PC-3 (cell line): ENCODE measurements at regions not wholly inside any gene's neighbourhood (a gene's known extent, or its start where the extent isn't known, plus 50 kb on each side); places are given as distances from the start of the nearest gene placed in this dataset.

ENCODE experiments used
- ATAC-seq: fragments of 200-7000 bp; cut with Tn5 transposase; 2 replicates; pipeline ENCODE4 v1.9.1; 2020; ENCODE audit warnings: mild to moderate bottlenecking, moderate library complexity
- BruUV-seq: library from RNA; stranded (reverse); fragments of 400-500 nt; replicated peaks from 2 replicates; lab custom pipeline; 2021; lab: Mats Ljungman, UMichigan
- CTCF ChIA-PET: fragments of 300-600 bp; sonication (Branson Sonifier 250); formaldehyde crosslinking; loops from one replicate; lab custom pipeline; 2022; ENCODE audit warnings: antibody characterized with exemption; lab: Charles Lee
- POLR2A ChIA-PET: fragments of 300-600 bp; sonication (Branson Sonifier 250); formaldehyde crosslinking; loops from one replicate; lab custom pipeline; 2022; ENCODE audit warnings: antibody characterized with exemption; ENCODE audit not compliant: unreplicated experiment; lab: Charles Lee
- DNase-seq: peaks from one replicate; pipeline ENCODE4 v3.0.0-alpha.2; 2015
- H2AFZ ChIP-seq: fragments of 300-600 bp; sonication (generic); 2 replicates; pipeline ENCODE4 v1.6.0; 2016; ENCODE audit warnings: antibody characterized with exemption, low read length
- H3F3A ChIP-seq: fragments of 300-600 bp; sonication (generic); one replicate; pipeline ENCODE4 v1.6.0; 2017; ENCODE audit warnings: antibody characterized with exemption, low read length, control low read depth, mild to moderate bottlenecking; ENCODE audit not compliant: unreplicated experiment
- H3K27ac ChIP-seq: fragments of 300-600 bp; sonication (generic); 2 replicates; pipeline ENCODE4 v1.5.1; 2016; ENCODE audit warnings: mild to moderate bottlenecking, low read length
- H3K27me3 ChIP-seq: fragments of 300-600 bp; sonication (generic); 2 replicates; pipeline ENCODE4 v1.6.1; 2016; ENCODE audit warnings: low read length, mixed read lengths
- H3K36me3 ChIP-seq: fragments of 300-600 bp; sonication (generic); 2 replicates; pipeline ENCODE4 v1.6.1; 2016; ENCODE audit warnings: low read depth, mixed run types, low read length, mixed read lengths
- H3K4me1 ChIP-seq: fragments of 300-600 bp; sonication (generic); 2 replicates; pipeline ENCODE4 v1.5.1; 2016; ENCODE audit warnings: low read length; ENCODE audit not compliant: insufficient read depth
- H3K4me2 ChIP-seq: fragments of 300-600 bp; sonication (generic); 2 replicates; pipeline ENCODE4 v1.6.0; 2016; ENCODE audit warnings: low read length
- H3K4me3 ChIP-seq: fragments of 300-600 bp; sonication (generic); 2 replicates; pipeline ENCODE4 v1.5.1; 2016; ENCODE audit warnings: mild to moderate bottlenecking, low read length, mixed read lengths
- H3K79me2 ChIP-seq: fragments of 300-600 bp; sonication (generic); 2 replicates; pipeline ENCODE4 v1.6.1; 2017; ENCODE audit warnings: low read length, mixed read lengths
- H3K9ac ChIP-seq: fragments of 300-600 bp; sonication (generic); 2 replicates; pipeline ENCODE4 v1.6.0; 2016; ENCODE audit warnings: mild to moderate bottlenecking, low read length
- H3K9me2 ChIP-seq: fragments of 300-600 bp; sonication (generic); replicated peaks from 2 replicates; pipeline ENCODE4 v1.6.1; 2016; ENCODE audit warnings: mixed run types, low read length, mixed read lengths
- H3K9me3 ChIP-seq: fragments of 300-600 bp; sonication (generic); 2 replicates; pipeline ENCODE4 v1.6.1; 2016; ENCODE audit warnings: low read length, mixed read lengths
- H4K20me1 ChIP-seq: fragments of 300-600 bp; sonication (generic); 2 replicates; pipeline ENCODE4 v1.6.1; 2016; ENCODE audit warnings: low read length, mixed read lengths
- EZH2 ChIP-seq: fragments of 300-600 bp; sonication (generic); IDR thresholded peaks from one replicate; pipeline ENCODE4 v1.6.1; 2017; ENCODE audit warnings: antibody characterized with exemption, mild to moderate bottlenecking, low read length; ENCODE audit not compliant: unreplicated experiment
- EZH2phosphoT487 ChIP-seq: fragments of 300-600 bp; sonication (generic); IDR thresholded peaks from 2 replicates; pipeline ENCODE4 v1.6.1; 2018; ENCODE audit warnings: mild to moderate bottlenecking, antibody characterized with exemption, low read length, borderline replicate concordance
- intact Hi-C: fragments of 100-400 bp; cut with micrococcal nuclease; formaldehyde crosslinking; loops from 2 replicates; pipeline ENCODE4 v1.9.0; 2023
- TF ChIP-seq, protein P1 (sequence below): fragments of 300-600 bp; sonication (generic); conservative IDR thresholded peaks from 2 replicates; pipeline ENCODE4 v1.5.1; 2017; ENCODE audit warnings: antibody characterized with exemption, low read depth, mild to moderate bottlenecking, low read length

DNA sequence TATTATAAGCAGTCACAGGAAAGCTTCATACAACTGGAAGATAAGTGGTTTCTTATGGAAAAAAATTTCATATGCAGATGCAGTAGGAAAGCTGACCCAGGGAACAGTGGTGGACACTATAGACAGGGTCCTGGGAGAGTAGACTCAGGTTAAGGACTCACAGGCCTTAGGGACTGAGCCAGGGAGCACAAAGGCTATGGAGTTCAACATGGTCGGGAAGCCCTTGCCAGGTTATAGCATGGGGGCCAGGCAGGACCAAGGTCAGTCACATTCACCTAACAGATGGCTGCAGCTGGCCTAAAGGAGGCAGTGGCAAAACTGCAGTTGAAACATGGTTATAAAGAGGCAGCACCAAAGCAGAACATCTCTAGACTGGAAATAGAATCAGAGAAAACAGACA, 54.9 kb upstream of the UNC5B start:
- H3K4me2 ChIP-seq = no peak overlapping the region
- DNase-seq (no peak), ATAC-seq (no peak)
- H4K20me1 ChIP-seq = no peaks in the 10 kb centered on the region
- H3K9ac ChIP-seq = no peak overlapping the region
- no peak overlapping the region for H3K27ac ChIP-seq
- H3F3A ChIP-seq = no peaks in the 10 kb centered on the region
- intact Hi-C loops = no loop called here
- H3K79me2 ChIP-seq = no peaks in the 10 kb centered on the region
- ChIA-PET POLR2A (no interaction called here), CTCF (no interaction called here)
- TF ChIP-seq EZH2 = no peak
- TF ChIP-seq, protein P1, sequence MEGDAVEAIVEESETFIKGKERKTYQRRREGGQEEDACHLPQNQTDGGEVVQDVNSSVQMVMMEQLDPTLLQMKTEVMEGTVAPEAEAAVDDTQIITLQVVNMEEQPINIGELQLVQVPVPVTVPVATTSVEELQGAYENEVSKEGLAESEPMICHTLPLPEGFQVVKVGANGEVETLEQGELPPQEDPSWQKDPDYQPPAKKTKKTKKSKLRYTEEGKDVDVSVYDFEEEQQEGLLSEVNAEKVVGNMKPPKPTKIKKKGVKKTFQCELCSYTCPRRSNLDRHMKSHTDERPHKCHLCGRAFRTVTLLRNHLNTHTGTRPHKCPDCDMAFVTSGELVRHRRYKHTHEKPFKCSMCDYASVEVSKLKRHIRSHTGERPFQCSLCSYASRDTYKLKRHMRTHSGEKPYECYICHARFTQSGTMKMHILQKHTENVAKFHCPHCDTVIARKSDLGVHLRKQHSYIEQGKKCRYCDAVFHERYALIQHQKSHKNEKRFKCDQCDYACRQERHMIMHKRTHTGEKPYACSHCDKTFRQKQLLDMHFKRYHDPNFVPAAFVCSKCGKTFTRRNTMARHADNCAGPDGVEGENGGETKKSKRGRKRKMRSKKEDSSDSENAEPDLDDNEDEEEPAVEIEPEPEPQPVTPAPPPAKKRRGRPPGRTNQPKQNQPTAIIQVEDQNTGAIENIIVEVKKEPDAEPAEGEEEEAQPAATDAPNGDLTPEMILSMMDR = no peak
- TF ChIP-seq EZH2phosphoT487 = no peak
- no peak overlapping the region for H2AFZ ChIP-seq
- H3K27me3 ChIP-seq = peaks cover 20% of the 10 kb centered on the region; the same call in 1 of the 2 replicates
- H3K9me3 ChIP-seq = no peaks in the 10 kb centered on the region
- no peaks in the 10 kb centered on the region for H3K9me2 ChIP-seq
- no peak overlapping the region for H3K4me3 ChIP-seq
- no peaks in the 10 kb centered on the region for H3K36me3 ChIP-seq
- no TSS peak for BruUV-seq
- H3K4me1 ChIP-seq = peaks cover 12% of the 10 kb centered on the region

DNA sequence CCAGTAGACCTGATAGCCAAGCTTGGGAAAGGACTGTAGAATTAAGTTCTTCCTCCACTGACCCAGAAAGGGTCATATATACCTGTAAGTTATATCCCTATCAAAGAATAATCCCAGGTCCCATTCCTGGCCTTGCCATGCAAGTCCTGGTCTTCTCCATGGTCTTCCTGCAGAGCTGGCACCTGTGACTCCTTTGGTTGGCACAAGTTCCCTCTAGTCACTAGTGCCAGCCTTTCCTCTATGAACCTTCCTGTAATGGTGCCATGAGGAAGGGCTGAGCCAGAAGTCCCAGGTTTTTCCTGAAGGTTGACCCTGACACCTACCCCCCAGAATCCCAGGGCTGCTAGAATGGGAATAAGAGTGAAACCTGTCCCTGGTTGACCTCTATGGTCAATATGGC, 54.1 kb upstream of the UNC5B start:
- H3F3A ChIP-seq = no peaks in the 10 kb centered on the region
- H3K4me1 ChIP-seq = peaks cover 12% of the 10 kb centered on the region
- DNase-seq = no peak
- H3K9me3 ChIP-seq = no peaks in the 10 kb centered on the region
- H3K9me2 ChIP-seq = no peaks in the 10 kb centered on the region
- intact Hi-C loops = no loop called here
- H3K27ac ChIP-seq = no peak overlapping the region
- H2AFZ ChIP-seq = no peak overlapping the region
- peaks cover 12% of the 10 kb centered on the region; the same call in 1 of the 2 replicates for H3K27me3 ChIP-seq
- H3K4me3 ChIP-seq = no peak overlapping the region
- H3K4me2 ChIP-seq = no peak overlapping the region
- no TSS peak for BruUV-seq
- TF ChIP-seq EZH2phosphoT487 (no peak), EZH2 (no peak)
- TF ChIP-seq, protein P1 = no peak
- H3K9ac ChIP-seq = no peak overlapping the region
- ChIA-PET POLR2A (no interaction called here), CTCF (no interaction called here)
- H3K79me2 ChIP-seq = no peaks in the 10 kb centered on the region
- no peaks in the 10 kb centered on the region for H4K20me1 ChIP-seq
- no peaks in the 10 kb centered on the region for H3K36me3 ChIP-seq
- no peak for ATAC-seq

DNA sequence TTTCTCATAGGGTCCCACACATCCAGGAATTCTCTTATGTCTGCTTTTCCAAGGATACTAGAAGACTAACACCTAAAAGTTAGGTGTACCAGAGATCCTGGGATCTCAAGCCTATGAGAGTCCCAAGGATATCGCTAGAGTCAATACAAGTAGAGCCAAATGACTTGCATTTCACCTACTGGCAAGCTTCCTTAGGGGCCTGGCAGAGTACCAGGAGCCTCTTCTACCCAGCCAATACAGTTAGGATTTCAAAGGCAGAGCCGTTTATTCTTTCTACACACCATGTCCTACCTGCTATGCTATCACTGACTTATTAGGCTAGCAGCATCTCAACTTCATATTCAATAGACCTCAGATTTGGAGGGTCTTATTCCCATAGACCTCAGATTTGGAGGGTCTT, 53.5 kb upstream of the UNC5B start:
- TF ChIP-seq EZH2 = no peak
- TF ChIP-seq, protein P1 = no peak
- TF ChIP-seq EZH2phosphoT487 = no peak

More for the DNA sequence above, 53.5 kb upstream of the UNC5B start:
- ATAC-seq (no peak), DNase-seq (no peak)
- no peaks in the 10 kb centered on the region for H3F3A ChIP-seq
- intact Hi-C loops = no loop called here
- no peaks in the 10 kb centered on the region for H3K9me3 ChIP-seq
- BruUV-seq = no TSS peak
- no peak overlapping the region for H3K4me3 ChIP-seq
- H2AFZ ChIP-seq = no peak overlapping the region
- no peaks in the 10 kb centered on the region for H4K20me1 ChIP-seq
- H3K4me1 ChIP-seq = peaks cover 12% of the 10 kb centered on the region
- H3K27ac ChIP-seq = no peak overlapping the region
- POLR2A ChIA-PET = no interaction called here
- H3K4me2 ChIP-seq = no peak overlapping the region
- no peaks in the 10 kb centered on the region for H3K36me3 ChIP-seq
- CTCF ChIA-PET = no interaction called here
- H3K9ac ChIP-seq = no peak overlapping the region
- H3K9me2 ChIP-seq = no peaks in the 10 kb centered on the region
- H3K79me2 ChIP-seq = no peaks in the 10 kb centered on the region
- H3K27me3 ChIP-seq = 0 out of 2 replicates have a peak, but pooled peaks cover 7% of the 10 kb centered on the region
